ENCODE measurements at regions not wholly inside any gene's neighbourhood (a gene's known extent, or its start where the extent isn't known, plus 50 kb on each side); places are given as distances from the start of the nearest gene placed in this dataset.
"Not testable (repeated sequence)": the region's sequence is repeated elsewhere in the genome, so short reads cannot be mapped to it uniquely, and the experiment has no call there.

GRCh38 chr3:95539950-95540483, 1274.4 kb upstream of the EPHA6 start:
- Histone ChIP-seq H3K4me1 (no peaks in the 10 kb centered on the region), H3K27me3 (no peaks in the 10 kb centered on the region), H3K9me3 (no peaks in the 10 kb centered on the region), H3K36me3 (no peaks in the 10 kb centered on the region), H3K4me3 (no peak overlapping the region), H3K27ac (no peak overlapping the region)
- intact Hi-C loops (cut with DNase I; ENCODE audit: low total_unique reads), result no loop called here
- no peak for DNase-seq
- no peak for TF ChIP-seq POLR2A (IDR thresholded peaks at IDR 0.05)
- TF ChIP-seq CTCF (IDR thresholded peaks at IDR 0.05), result no peak

- Histone ChIP-seq H3K27me3 (no peaks in the 10 kb centered on the region), H3K36me3 (no peaks in the 10 kb centered on the region), H3K4me3 (no peak overlapping the region), H3K4me1 (no peaks in the 10 kb centered on the region), H3K27ac (no peak overlapping the region), H3K9me3 (peaks cover 0 to 3% of the 10 kb centered on the region in 2 donors)
- DNase-seq, result no peak
- intact Hi-C loops (cut with DNase I; ENCODE audit: low total_unique reads), result no loop called here
- TF ChIP-seq POLR2A (IDR thresholded peaks at IDR 0.05) (no peak), CTCF (IDR thresholded peaks at IDR 0.05) (no peak)
These were observed 1248.9 kb upstream of the EPHA6 start for GRCh38 chr3:95565502-95565901.

- intact Hi-C loops (cut with DNase I; ENCODE audit: low total_unique reads), result no loop called here
- Histone ChIP-seq H3K4me3 (no peak overlapping the region), H3K4me1 (no peaks in the 10 kb centered on the region), H3K27me3 (no peaks in the 10 kb centered on the region), H3K36me3 (no peaks in the 10 kb centered on the region), H3K9me3 (peaks cover 0 to 3% of the 10 kb centered on the region in 2 donors), H3K27ac (no peak overlapping the region)
- no peak for DNase-seq
- TF ChIP-seq CTCF (IDR thresholded peaks at IDR 0.05), result no peak
- TF ChIP-seq POLR2A (IDR thresholded peaks at IDR 0.05), result no peak
These were observed 1247.0 kb upstream of the EPHA6 start for GRCh38 chr3:95567346-95567745.

- no peaks in the 10 kb centered on the region for H3K36me3 ChIP-seq
- H3K27me3 ChIP-seq, result no peaks in the 10 kb centered on the region
- no peak for DNase-seq
- H3K4me1 ChIP-seq, result no peaks in the 10 kb centered on the region
- H3K4me3 ChIP-seq, result no peak overlapping the region
- no peak overlapping the region for H3K27ac ChIP-seq
- H3K9me3 ChIP-seq, result no peaks in the 10 kb centered on the region
- no peak for TF ChIP-seq CTCF (IDR thresholded peaks at IDR 0.05)
- no peak for TF ChIP-seq POLR2A (IDR thresholded peaks at IDR 0.05)
- intact Hi-C loops (cut with DNase I; ENCODE audit: low total_unique reads), result no loop called here
These were observed 1227.6 kb upstream of the EPHA6 start for GRCh38 chr3:95586754-95587153.

GRCh38 chr3:95587641-95588040, 1226.8 kb upstream of the EPHA6 start:
- H3K27me3 ChIP-seq; H3K4me3 ChIP-seq; H3K36me3 ChIP-seq; H3K4me1 ChIP-seq; H3K27ac ChIP-seq; H3K9me3 ChIP-seq; DNase-seq; intact Hi-C loops (cut with DNase I; ENCODE audit: low total_unique reads): not testable (repeated sequence)

- no peaks in the 10 kb centered on the region for H3K9me3 ChIP-seq
- H3K4me3 ChIP-seq, result no peak overlapping the region
- no peak overlapping the region for H3K27ac ChIP-seq
- H3K27me3 ChIP-seq, result no peaks in the 10 kb centered on the region
- no peak for DNase-seq
- no peak for TF ChIP-seq POLR2A (IDR thresholded peaks at IDR 0.05)
- TF ChIP-seq CTCF (IDR thresholded peaks at IDR 0.05), result no peak
- H3K36me3 ChIP-seq, result no peaks in the 10 kb centered on the region
- no peaks in the 10 kb centered on the region for H3K4me1 ChIP-seq
- intact Hi-C loops (cut with DNase I; ENCODE audit: low total_unique reads), result no loop called here
These were observed 1225.9 kb upstream of the EPHA6 start for GRCh38 chr3:95588473-95588872.
